CD4-positive, alpha-beta T cell treated with Interleukin-6 at 100 ng/mL for 8 hours (primary cell): ENCODE measurements at regions not wholly inside any gene's neighbourhood (a gene's known extent, or its start where the extent isn't known, plus 50 kb on each side); places are given as distances from the start of the nearest gene placed in this dataset.
"Not testable (repeated sequence)": the region's sequence is repeated elsewhere in the genome, so short reads cannot be mapped to it uniquely, and the experiment has no call there.

Experiments
- DNase-seq: peaks from one replicate; pipeline ENCODE4 v3.0.0-alpha.2; 2020; ENCODE audit warnings: mixed read lengths, low spot score

- DNase-seq: no peak
Measured at GRCh38 chr3:95629802-95630201, 1184.6 kb upstream of the EPHA6 start.

- no peak for DNase-seq
Measured at GRCh38 chr3:95645291-95645690, 1169.1 kb upstream of the EPHA6 start.

GRCh38 chr3:95654570-95655362, 1159.6 kb upstream of the EPHA6 start:
- no peak for DNase-seq

DNA sequence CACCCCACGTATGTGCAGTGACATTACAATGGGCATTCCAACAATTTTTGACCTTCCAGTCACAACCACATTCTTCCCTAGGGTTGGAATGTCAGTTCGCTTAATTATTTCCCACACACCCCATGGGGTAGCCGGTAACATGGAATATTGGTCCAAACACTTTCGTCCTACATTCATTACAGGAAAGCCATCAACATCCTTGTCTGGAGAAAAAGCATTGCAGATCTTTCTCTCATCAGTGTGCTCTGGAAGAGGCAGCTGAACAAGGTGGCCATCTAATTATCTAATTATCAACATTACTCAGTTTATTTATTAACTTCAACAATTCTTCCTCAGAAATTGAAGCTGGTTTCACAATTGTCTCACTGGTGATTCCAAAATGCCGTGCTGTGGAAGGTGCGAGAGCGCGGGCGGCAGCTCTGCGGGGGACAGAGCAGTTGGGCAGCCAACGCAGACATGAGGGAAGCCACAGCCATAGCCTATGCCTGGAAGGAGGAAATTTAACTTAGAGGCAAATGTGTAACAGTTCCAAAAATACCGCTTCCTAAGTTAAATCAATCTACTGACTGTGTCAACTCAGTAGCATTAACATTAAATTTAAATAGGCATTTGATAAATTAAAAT, 1158.9 kb upstream of the EPHA6 start:
- DNase-seq: no peak

DNA sequence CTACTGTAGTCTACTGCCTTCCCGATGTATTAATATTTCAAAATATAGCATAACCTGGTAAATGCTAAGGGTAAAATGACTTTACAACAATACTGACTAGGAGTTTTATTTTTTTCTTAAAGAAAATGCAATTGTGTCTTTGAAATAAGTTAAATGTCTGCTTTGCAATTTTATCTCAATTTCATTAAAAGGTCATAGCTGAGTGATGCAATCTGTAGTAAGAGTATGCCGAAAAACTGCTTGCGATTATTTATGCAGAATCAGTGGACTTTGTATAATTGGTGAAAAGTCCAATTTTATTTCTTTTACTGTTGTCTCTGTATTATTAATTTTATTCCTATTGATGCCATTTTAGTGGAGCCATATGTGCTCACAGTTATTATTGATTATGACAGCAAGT, 1143.6 kb upstream of the EPHA6 start:
- DNase-seq: no peak

GRCh38 chr3:95673215-95673614, 1141.2 kb upstream of the EPHA6 start:
- no peak for DNase-seq

GRCh38 chr3:95705786-95706418, 1108.5 kb upstream of the EPHA6 start:
- DNase-seq: peak; percentile 12

GRCh38 chr3:95707268-95707667, 1107.1 kb upstream of the EPHA6 start:
- no peak for DNase-seq

- DNase-seq: no peak
Measured at GRCh38 chr3:95710684-95711083, 1103.7 kb upstream of the EPHA6 start.

- no peak for DNase-seq
Measured at GRCh38 chr3:95711789-95712188, 1102.6 kb upstream of the EPHA6 start.

DNA sequence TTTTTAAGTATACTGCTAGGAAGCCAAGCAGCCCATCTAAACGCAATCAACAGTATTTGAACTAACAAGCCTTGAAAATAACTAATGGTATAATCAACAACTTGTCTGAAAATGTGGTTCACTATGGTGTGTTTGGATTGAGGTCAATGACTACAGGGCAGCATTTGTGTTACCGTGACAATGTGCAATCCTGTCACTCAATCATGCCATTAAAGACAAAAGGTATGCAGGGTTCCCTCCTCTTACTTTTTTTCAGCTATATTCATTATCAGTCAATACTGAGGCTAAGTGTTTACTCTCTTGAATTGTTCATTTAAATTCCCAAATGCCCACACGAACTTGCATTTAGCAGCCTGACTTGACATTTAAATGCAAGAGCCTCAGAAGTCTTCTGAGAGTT, 1099.3 kb upstream of the EPHA6 start:
- no peak for DNase-seq

GRCh38 chr3:95717048-95717447, 1097.3 kb upstream of the EPHA6 start:
- no peak for DNase-seq

GRCh38 chr3:95718168-95718567, 1096.2 kb upstream of the EPHA6 start:
- DNase-seq: no peak

- DNase-seq: no peak
Measured at GRCh38 chr3:95719481-95719880, 1094.9 kb upstream of the EPHA6 start.

DNA sequence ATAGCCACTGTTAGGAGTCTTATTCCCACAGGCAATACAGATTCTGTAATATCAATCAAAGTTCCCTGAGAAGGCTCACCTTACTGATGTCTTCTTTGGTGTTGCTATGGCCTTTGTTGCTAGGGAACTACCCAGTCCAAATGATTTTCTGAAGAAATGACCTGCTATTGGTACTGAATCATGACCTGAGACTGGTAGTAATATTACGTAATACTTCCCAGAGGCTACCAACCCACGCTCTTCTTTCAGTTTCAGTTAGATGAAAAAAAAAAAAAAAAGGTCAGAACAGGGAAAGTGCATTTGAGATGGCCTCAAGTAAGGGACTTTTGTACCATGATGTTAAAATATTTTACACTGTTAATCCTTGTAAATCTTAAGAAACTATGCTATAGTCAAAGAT, 1092.5 kb upstream of the EPHA6 start:
- DNase-seq: no peak

DNA sequence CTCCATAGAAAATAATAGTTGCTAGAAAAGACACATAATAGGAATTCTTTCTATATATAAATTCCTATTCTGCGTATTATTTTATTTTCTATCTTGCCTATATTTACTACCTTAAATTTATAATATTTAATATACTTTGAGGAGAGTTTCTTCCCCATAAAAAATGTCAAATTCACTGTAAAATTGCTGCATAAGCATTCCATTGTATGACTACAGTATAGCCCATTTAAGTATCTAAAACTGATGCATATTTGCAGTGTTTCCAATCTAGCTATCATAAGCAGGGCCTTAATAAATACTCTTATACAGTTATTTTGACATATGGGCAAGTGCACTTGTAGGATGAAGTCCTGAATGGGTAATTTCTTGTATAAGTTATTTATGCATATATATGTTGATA, 1088.6 kb upstream of the EPHA6 start:
- no peak for DNase-seq

- no peak for DNase-seq
Measured at GRCh38 chr3:95731753-95732152, 1082.6 kb upstream of the EPHA6 start.

- no peak for DNase-seq
Measured at GRCh38 chr3:95733336-95733735, 1081.1 kb upstream of the EPHA6 start.

- DNase-seq: no peak
Measured at GRCh38 chr3:95738045-95738444, 1076.3 kb upstream of the EPHA6 start.

- DNase-seq: not testable (repeated sequence)
Measured at GRCh38 chr3:95744896-95745295, 1069.5 kb upstream of the EPHA6 start.

DNA sequence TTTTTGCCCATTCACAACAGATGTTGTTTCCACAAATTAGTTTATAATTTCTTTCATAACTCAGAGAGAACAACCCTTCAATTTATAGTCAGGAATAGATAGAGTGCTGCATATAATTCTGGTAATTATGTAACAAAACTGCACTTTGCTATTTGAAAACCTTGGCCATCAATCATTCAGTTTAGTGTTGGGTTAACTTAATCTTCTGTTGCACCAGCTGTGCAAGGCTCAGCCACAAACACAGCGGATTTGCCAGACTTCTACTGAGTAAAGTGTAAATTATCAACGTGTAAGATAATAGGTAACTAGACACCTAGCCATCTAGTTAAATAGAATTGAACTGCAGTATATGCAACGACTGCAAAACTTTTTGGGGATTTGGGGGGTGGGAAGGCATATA, 1064.3 kb upstream of the EPHA6 start:
- no peak for DNase-seq

- DNase-seq: no peak
Measured at GRCh38 chr3:95751509-95751908, 1062.9 kb upstream of the EPHA6 start.

DNA sequence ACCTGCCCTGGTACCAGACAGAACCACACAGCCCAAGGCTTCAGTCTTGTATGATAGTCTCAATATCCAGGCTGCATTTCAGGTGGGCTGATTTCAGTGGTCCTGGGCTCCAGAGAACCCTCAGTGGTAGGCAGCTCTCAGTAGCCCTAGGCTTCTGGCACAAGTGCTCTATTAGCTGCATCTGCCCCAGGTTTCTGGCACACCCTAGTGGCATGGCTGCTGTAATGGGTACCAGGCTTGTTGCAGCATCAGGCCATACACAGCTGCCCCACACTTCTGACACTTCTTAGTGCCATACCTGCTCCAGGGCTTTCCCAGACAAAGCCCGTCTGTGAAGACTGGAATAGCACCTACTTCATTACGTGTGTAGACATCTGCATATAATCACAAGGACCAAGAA, 1062.2 kb upstream of the EPHA6 start:
- DNase-seq: no peak
